SU-DHL-6 (cell line): ENCODE measurements at regions not wholly inside any gene's neighbourhood (a gene's known extent, or its start where the extent isn't known, plus 50 kb on each side); places are given as distances from the start of the nearest gene placed in this dataset.

Experiments used
- EZH2phosphoT487 ChIP-seq: fragments of 200-600 bp; sonication (generic), shearing (Covaris generic); conservative IDR thresholded peaks from 2 replicates; pipeline ENCODE4 v1.6.1; 2018; ENCODE audit warnings: mild to moderate bottlenecking, antibody characterized with exemption, low read length, moderate library complexity, mixed read lengths
- TF ChIP-seq, protein P1 (sequence below): fragments of 200-600 bp; sonication (generic); IDR thresholded peaks from one replicate; pipeline ENCODE4 v1.5.1; 2017; ENCODE audit warnings: antibody characterized with exemption, mild to moderate bottlenecking, low read length, moderate library complexity; ENCODE audit not compliant: insufficient read depth, poor library complexity, severe bottlenecking

- no peak for TF ChIP-seq EZH2phosphoT487
- TF ChIP-seq, protein P1, sequence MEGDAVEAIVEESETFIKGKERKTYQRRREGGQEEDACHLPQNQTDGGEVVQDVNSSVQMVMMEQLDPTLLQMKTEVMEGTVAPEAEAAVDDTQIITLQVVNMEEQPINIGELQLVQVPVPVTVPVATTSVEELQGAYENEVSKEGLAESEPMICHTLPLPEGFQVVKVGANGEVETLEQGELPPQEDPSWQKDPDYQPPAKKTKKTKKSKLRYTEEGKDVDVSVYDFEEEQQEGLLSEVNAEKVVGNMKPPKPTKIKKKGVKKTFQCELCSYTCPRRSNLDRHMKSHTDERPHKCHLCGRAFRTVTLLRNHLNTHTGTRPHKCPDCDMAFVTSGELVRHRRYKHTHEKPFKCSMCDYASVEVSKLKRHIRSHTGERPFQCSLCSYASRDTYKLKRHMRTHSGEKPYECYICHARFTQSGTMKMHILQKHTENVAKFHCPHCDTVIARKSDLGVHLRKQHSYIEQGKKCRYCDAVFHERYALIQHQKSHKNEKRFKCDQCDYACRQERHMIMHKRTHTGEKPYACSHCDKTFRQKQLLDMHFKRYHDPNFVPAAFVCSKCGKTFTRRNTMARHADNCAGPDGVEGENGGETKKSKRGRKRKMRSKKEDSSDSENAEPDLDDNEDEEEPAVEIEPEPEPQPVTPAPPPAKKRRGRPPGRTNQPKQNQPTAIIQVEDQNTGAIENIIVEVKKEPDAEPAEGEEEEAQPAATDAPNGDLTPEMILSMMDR: no peak
These were observed 451.0 kb upstream of the SULF2 start for GRCh38 chr20:48236000-48236970.
